ENCODE measurements at regions not wholly inside any gene's neighbourhood (a gene's known extent, or its start where the extent isn't known, plus 50 kb on each side); places are given as distances from the start of the nearest gene placed in this dataset.

DNA sequence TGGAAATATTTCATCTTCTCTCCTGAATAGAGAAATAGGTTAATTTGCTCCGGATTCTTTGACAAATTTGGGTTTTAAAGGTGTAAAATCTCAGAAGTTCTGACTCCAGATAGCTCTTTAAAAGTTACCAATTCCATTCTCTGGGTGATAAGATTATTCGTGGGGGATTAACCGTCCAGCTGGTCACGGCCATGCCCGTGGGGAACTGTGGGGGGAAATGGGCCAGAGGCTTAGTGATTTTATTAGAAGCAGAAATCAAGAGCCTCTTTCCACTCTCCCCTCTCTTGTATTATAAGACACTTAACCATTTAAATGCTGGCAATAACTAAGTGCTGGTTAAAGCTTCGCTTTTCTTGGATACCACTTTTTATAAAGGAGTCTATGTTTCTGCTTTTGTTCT is 376.4 kb upstream of the KAZN start:
- no peak for FAIRE-seq
- no peak overlapping the region for H3K4me2 ChIP-seq (ENCODE audit: insufficient read depth, low read length)
- intact Hi-C loops (cut with micrococcal nuclease) (no loop called here), dilution Hi-C loops (cut with MboI; ENCODE audit: extremely low pct_ligation_motif_present, low sequenced_read_pairs) (no loop called here)
- no peaks in the 10 kb centered on the region for H4K20me1 ChIP-seq (replicated peaks; ENCODE audit: control insufficient read depth, extremely low read depth, insufficient read depth, low read length)
- POLR2A ChIA-PET, result no interaction called here
- H2AFZ ChIP-seq (ENCODE audit: low read depth, low read length), result no peak overlapping the region
- no peaks in the 10 kb centered on the region for H3K79me2 ChIP-seq (ENCODE audit: control insufficient read depth, insufficient read depth, low read length)
- H3K4me1 ChIP-seq (ENCODE audit: control insufficient read depth, extremely low read depth, insufficient read depth, low read length), result no peaks in the 10 kb centered on the region
- DNase-seq (ENCODE audit: low read depth, low spot score), result no peak
- H3K4me3 ChIP-seq (replicated peaks in 1 of 3; ENCODE audit: insufficient read depth in 1 of 3, low read depth in 1 of 3, low read length in 3 of 3), result no peak overlapping the region
- H3K9ac ChIP-seq (replicated peaks; ENCODE audit: extremely low read depth, insufficient read depth, low read length), result no peak overlapping the region
- no peaks in the 10 kb centered on the region for H3K27me3 ChIP-seq (ENCODE audit: control insufficient read depth in 2 of 2, insufficient read depth in 2 of 2, low read length in 2 of 2)
- H3K27ac ChIP-seq (ENCODE audit: insufficient read depth, low read depth, low read length), result no peak overlapping the region
- H3K9me1 ChIP-seq (replicated peaks; ENCODE audit: control insufficient read depth, extremely low read depth, insufficient read depth, low read length), result no peaks in the 10 kb centered on the region
- CTCF ChIA-PET, result no interaction called here
- no peaks in the 10 kb centered on the region for H3K36me3 ChIP-seq (ENCODE audit: control insufficient read depth in 2 of 2, extremely low read depth in 1 of 2, insufficient read depth in 2 of 2, low read length in 2 of 2)
- peaks cover 8% of the 10 kb centered on the region for H3K9me3 ChIP-seq (replicated peaks; ENCODE audit: control insufficient read depth, insufficient read depth, low read length)
- no TSS peak for BruUV-seq (replicated peaks)
- TF ChIP-seq GATA2 (IDR thresholded peaks at IDR 0.05; ENCODE audit: insufficient read depth, insufficient read length, low read depth, low read length) (no peak), POLR2A (IDR thresholded peaks at IDR 0.05; ENCODE audit: low read depth, low read length) (no peak), EZH2 (IDR thresholded peaks at IDR 0.05; ENCODE audit: borderline replicate concordance, low read depth, low read length, severe bottlenecking) (no peak), JUN (IDR thresholded peaks at IDR 0.05; ENCODE audit: borderline replicate concordance, insufficient read depth, insufficient read length, low read depth) (no peak), POLR2AphosphoS5 (IDR thresholded peaks at IDR 0.05; ENCODE audit: insufficient read depth, low read depth, low read length) (no peak)

DNA sequence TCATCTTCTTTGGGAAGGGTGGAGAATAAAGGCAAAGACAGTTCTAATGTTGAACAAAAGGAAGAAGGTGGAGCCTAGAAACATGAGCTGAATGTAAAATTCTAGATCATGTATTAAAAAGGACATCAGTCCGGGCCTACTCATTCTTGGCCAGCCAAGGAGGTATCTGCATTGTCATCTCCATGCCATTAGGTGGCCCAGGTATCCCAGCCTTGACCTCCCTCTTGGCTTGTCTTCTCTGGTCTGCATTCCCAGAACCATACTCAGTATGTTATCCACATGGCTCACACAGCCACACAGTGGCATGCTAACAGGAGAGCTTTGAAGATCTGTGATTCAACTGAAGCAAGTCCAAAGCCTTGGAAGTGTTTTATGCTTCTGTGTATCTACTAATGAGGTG is 369.8 kb upstream of the KAZN start:
- dilution Hi-C loops (cut with MboI; ENCODE audit: extremely low pct_ligation_motif_present, low sequenced_read_pairs) (no loop called here), intact Hi-C loops (cut with micrococcal nuclease) (no loop called here)
- H3K4me3 ChIP-seq (replicated peaks in 1 of 3; ENCODE audit: insufficient read depth in 1 of 3, low read depth in 1 of 3, low read length in 3 of 3), result no peak overlapping the region
- no peaks in the 10 kb centered on the region for H3K9me1 ChIP-seq (replicated peaks; ENCODE audit: control insufficient read depth, extremely low read depth, insufficient read depth, low read length)
- no peaks in the 10 kb centered on the region for H3K36me3 ChIP-seq (ENCODE audit: control insufficient read depth in 2 of 2, extremely low read depth in 1 of 2, insufficient read depth in 2 of 2, low read length in 2 of 2)
- H3K27me3 ChIP-seq (ENCODE audit: control insufficient read depth in 2 of 2, insufficient read depth in 2 of 2, low read length in 2 of 2), result no peaks in the 10 kb centered on the region
- no peak for DNase-seq (ENCODE audit: low read depth, low spot score)
- H4K20me1 ChIP-seq (replicated peaks; ENCODE audit: control insufficient read depth, extremely low read depth, insufficient read depth, low read length), result no peaks in the 10 kb centered on the region
- CTCF ChIA-PET, result no interaction called here
- POLR2A ChIA-PET, result no interaction called here
- H3K9me3 ChIP-seq (replicated peaks; ENCODE audit: control insufficient read depth, insufficient read depth, low read length), result peaks cover 5% of the 10 kb centered on the region
- H3K4me2 ChIP-seq (ENCODE audit: insufficient read depth, low read length), result no peak overlapping the region
- no peak overlapping the region for H3K27ac ChIP-seq (ENCODE audit: insufficient read depth, low read depth, low read length)
- no TSS peak for BruUV-seq (replicated peaks)
- H3K9ac ChIP-seq (replicated peaks; ENCODE audit: extremely low read depth, insufficient read depth, low read length), result no peak overlapping the region
- no peak for TF ChIP-seq JUN (IDR thresholded peaks at IDR 0.05; ENCODE audit: borderline replicate concordance, insufficient read depth, insufficient read length, low read depth)
- TF ChIP-seq, protein P1, sequence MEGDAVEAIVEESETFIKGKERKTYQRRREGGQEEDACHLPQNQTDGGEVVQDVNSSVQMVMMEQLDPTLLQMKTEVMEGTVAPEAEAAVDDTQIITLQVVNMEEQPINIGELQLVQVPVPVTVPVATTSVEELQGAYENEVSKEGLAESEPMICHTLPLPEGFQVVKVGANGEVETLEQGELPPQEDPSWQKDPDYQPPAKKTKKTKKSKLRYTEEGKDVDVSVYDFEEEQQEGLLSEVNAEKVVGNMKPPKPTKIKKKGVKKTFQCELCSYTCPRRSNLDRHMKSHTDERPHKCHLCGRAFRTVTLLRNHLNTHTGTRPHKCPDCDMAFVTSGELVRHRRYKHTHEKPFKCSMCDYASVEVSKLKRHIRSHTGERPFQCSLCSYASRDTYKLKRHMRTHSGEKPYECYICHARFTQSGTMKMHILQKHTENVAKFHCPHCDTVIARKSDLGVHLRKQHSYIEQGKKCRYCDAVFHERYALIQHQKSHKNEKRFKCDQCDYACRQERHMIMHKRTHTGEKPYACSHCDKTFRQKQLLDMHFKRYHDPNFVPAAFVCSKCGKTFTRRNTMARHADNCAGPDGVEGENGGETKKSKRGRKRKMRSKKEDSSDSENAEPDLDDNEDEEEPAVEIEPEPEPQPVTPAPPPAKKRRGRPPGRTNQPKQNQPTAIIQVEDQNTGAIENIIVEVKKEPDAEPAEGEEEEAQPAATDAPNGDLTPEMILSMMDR (IDR thresholded peaks at IDR 0.05; ENCODE audit: extremely low read depth in 1 of 2, insufficient read depth in 1 of 2, low read depth in 1 of 2, low read length in 2 of 2), result no peak
- TF ChIP-seq MYC (IDR thresholded peaks at IDR 0.05; ENCODE audit: low read depth, low read length), result no peak
- TF ChIP-seq POLR2AphosphoS5 (IDR thresholded peaks at IDR 0.05; ENCODE audit: insufficient read depth, low read depth, low read length), result no peak
- no peak for TF ChIP-seq POLR2A (IDR thresholded peaks at IDR 0.05; ENCODE audit: low read depth, low read length)
- no peak for TF ChIP-seq GATA2 (IDR thresholded peaks at IDR 0.05; ENCODE audit: insufficient read depth, insufficient read length, low read depth, low read length)
- no peak for TF ChIP-seq FOS (IDR thresholded peaks at IDR 0.05; ENCODE audit: borderline replicate concordance, insufficient read depth, low read length)
- no peak for TF ChIP-seq EZH2 (IDR thresholded peaks at IDR 0.05; ENCODE audit: borderline replicate concordance, low read depth, low read length, severe bottlenecking)
- TF ChIP-seq, protein P2, sequence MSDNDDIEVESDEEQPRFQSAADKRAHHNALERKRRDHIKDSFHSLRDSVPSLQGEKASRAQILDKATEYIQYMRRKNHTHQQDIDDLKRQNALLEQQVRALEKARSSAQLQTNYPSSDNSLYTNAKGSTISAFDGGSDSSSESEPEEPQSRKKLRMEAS (IDR thresholded peaks at IDR 0.05; ENCODE audit: insufficient read depth, insufficient read length), result no peak
- FAIRE-seq, result no peak
- H3K79me2 ChIP-seq (ENCODE audit: control insufficient read depth, insufficient read depth, low read length), result no peaks in the 10 kb centered on the region
- H3K4me1 ChIP-seq (ENCODE audit: control insufficient read depth, extremely low read depth, insufficient read depth, low read length), result no peaks in the 10 kb centered on the region
- no peak overlapping the region for H2AFZ ChIP-seq (ENCODE audit: low read depth, low read length)
